ENCODE measurements at regions not wholly inside any gene's neighbourhood (a gene's known extent, or its start where the extent isn't known, plus 50 kb on each side); places are given as distances from the start of the nearest gene placed in this dataset.

DNA sequence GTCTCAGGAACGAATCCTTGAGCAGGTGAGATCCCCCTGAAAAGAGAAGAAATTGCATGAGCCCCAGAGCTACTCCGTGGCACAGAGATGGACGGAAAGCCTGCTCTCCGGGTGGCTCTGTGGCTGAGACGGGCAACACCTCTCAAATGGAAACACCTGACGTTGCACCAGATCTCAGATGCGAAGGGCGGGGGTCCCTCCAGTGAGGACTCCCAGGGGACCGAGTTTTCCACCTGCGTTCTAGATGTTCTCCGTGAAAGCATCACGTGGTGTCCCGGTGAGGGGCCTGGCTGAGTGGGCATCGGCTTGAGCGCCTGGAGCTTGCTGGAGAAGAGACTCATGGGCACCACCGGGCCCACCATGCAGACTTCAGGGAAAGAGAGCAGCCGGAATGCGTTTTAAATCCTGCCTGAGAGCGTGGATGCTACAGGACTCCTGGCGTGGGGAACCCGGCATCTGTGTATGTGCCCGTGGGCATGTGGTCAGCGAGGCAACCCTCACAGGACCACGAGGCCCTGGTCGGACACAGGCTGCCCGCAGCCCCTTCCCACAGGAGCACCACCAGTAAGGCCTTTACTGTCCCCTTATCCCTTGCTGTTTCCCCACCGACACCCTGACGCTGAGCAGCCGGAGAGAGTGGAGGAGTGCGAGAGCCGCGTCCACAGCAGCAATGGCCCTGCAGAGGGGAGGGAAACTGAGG is 378.4 kb upstream of the IRX4 start:
- TF ChIP-seq CREB1 (IDR thresholded peaks at IDR 0.05): no peak
- TF ChIP-seq, protein P1, sequence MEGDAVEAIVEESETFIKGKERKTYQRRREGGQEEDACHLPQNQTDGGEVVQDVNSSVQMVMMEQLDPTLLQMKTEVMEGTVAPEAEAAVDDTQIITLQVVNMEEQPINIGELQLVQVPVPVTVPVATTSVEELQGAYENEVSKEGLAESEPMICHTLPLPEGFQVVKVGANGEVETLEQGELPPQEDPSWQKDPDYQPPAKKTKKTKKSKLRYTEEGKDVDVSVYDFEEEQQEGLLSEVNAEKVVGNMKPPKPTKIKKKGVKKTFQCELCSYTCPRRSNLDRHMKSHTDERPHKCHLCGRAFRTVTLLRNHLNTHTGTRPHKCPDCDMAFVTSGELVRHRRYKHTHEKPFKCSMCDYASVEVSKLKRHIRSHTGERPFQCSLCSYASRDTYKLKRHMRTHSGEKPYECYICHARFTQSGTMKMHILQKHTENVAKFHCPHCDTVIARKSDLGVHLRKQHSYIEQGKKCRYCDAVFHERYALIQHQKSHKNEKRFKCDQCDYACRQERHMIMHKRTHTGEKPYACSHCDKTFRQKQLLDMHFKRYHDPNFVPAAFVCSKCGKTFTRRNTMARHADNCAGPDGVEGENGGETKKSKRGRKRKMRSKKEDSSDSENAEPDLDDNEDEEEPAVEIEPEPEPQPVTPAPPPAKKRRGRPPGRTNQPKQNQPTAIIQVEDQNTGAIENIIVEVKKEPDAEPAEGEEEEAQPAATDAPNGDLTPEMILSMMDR (IDR thresholded peaks at IDR 0.05; ENCODE audit: control extremely low read depth in 1 of 3, insufficient read depth in 1 of 3, low read depth in 1 of 3, low read length in 3 of 3): no peak
- no peak for TF ChIP-seq ZNF274 (IDR thresholded peaks at IDR 0.05; ENCODE audit: borderline replicate concordance, extremely low read depth, low read length)
- TF ChIP-seq, protein P2, sequence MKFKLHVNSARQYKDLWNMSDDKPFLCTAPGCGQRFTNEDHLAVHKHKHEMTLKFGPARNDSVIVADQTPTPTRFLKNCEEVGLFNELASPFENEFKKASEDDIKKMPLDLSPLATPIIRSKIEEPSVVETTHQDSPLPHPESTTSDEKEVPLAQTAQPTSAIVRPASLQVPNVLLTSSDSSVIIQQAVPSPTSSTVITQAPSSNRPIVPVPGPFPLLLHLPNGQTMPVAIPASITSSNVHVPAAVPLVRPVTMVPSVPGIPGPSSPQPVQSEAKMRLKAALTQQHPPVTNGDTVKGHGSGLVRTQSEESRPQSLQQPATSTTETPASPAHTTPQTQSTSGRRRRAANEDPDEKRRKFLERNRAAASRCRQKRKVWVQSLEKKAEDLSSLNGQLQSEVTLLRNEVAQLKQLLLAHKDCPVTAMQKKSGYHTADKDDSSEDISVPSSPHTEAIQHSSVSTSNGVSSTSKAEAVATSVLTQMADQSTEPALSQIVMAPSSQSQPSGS (IDR thresholded peaks at IDR 0.05; ENCODE audit: low read length): no peak
- TF ChIP-seq SIX5 (IDR thresholded peaks at IDR 0.05; ENCODE audit: low read depth, low read length): no peak
- TF ChIP-seq MAFK (IDR thresholded peaks at IDR 0.05; ENCODE audit: low read depth, low read length): no peak
- TF ChIP-seq, protein P3, sequence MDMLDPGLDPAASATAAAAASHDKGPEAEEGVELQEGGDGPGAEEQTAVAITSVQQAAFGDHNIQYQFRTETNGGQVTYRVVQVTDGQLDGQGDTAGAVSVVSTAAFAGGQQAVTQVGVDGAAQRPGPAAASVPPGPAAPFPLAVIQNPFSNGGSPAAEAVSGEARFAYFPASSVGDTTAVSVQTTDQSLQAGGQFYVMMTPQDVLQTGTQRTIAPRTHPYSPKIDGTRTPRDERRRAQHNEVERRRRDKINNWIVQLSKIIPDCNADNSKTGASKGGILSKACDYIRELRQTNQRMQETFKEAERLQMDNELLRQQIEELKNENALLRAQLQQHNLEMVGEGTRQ (IDR thresholded peaks at IDR 0.05; ENCODE audit: low read length): no peak
- TF ChIP-seq EP300 (IDR thresholded peaks at IDR 0.05; ENCODE audit: borderline replicate concordance in 1 of 2, low read depth in 2 of 2, low read length in 2 of 2): no peak
- TF ChIP-seq RAD21 (IDR thresholded peaks at IDR 0.05 in 1 of 2, conservative IDR thresholded peaks at IDR 0.05 in 1 of 2; ENCODE audit: low read depth in 2 of 2, low read length in 2 of 2): no peak
- TF ChIP-seq BRCA1 (IDR thresholded peaks at IDR 0.05; ENCODE audit: low read depth, low read length): no peak
- TF ChIP-seq SUZ12 (IDR thresholded peaks at IDR 0.05; ENCODE audit: low read length): no peak
- TF ChIP-seq POLR2AphosphoS5 (IDR thresholded peaks at IDR 0.05; ENCODE audit: low read depth, low read length): no peak

Data from H1 (cell line).